ENCODE measurements at regions not wholly inside any gene's neighbourhood (a gene's known extent, or its start where the extent isn't known, plus 50 kb on each side); places are given as distances from the start of the nearest gene placed in this dataset.

DNA sequence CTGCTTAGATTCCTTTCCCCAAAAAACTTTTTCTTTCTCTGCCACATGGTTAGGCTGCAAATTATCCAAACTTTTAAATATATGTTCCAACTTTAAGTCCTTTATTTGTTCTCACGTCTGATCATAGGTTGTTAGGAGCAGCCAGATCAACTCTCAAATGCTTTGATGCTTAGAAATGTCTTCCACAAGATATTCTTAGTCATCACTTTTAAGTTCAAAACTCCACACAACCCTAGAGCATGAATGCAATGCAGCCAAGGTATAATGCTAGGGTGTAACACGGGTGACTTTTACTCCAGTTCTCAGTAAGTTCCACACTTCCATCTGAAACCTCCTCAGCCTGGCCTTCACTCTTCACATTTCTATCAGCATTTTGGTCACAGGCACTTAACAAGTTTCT, 987.5 kb downstream of the DCDC2C start (continued):
- TF ChIP-seq, protein P1, sequence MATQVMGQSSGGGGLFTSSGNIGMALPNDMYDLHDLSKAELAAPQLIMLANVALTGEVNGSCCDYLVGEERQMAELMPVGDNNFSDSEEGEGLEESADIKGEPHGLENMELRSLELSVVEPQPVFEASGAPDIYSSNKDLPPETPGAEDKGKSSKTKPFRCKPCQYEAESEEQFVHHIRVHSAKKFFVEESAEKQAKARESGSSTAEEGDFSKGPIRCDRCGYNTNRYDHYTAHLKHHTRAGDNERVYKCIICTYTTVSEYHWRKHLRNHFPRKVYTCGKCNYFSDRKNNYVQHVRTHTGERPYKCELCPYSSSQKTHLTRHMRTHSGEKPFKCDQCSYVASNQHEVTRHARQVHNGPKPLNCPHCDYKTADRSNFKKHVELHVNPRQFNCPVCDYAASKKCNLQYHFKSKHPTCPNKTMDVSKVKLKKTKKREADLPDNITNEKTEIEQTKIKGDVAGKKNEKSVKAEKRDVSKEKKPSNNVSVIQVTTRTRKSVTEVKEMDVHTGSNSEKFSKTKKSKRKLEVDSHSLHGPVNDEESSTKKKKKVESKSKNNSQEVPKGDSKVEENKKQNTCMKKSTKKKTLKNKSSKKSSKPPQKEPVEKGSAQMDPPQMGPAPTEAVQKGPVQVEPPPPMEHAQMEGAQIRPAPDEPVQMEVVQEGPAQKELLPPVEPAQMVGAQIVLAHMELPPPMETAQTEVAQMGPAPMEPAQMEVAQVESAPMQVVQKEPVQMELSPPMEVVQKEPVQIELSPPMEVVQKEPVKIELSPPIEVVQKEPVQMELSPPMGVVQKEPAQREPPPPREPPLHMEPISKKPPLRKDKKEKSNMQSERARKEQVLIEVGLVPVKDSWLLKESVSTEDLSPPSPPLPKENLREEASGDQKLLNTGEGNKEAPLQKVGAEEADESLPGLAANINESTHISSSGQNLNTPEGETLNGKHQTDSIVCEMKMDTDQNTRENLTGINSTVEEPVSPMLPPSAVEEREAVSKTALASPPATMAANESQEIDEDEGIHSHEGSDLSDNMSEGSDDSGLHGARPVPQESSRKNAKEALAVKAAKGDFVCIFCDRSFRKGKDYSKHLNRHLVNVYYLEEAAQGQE (IDR thresholded peaks at IDR 0.05; ENCODE audit: low read depth): no peak
- TF ChIP-seq ELF1 (IDR thresholded peaks at IDR 0.05; ENCODE audit: borderline replicate concordance, low read depth) (no peak), SRF (IDR thresholded peaks at IDR 0.05; ENCODE audit: low read depth) (no peak), EGR1 (IDR thresholded peaks at IDR 0.05; ENCODE audit: low read depth) (no peak)

DNA sequence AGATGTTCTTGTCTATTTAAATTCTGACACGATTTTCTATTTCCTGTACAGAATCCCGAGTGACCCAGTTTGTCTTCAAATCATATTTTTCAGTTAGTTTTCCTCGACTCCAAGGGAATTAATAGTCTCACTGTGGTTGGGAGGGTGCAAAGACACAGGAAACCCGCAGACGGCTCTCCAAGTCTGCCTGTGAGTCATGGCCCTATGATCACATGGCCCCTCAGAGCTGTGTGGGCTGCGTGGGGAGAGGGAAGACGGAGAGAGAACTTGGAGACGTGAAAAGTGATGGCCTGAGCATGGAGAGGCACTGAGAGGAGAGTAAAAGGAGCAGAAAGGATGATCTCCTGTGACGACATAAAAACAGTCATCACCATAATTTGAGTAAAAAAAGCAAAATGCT, 989.9 kb downstream of the DCDC2C start:
- Histone ChIP-seq H3K4me2 (ENCODE audit: low read length) (no peak overlapping the region), H3K27ac (ENCODE audit: low read depth, low read length) (no peak overlapping the region), H3K4me1 (ENCODE audit: control insufficient read depth in 1 of 2, insufficient read depth in 2 of 2, low read length in 2 of 2) (no peaks in the 10 kb centered on the region), H3K9ac (ENCODE audit: low read length) (no peak overlapping the region), H3K9me3 (ENCODE audit: control insufficient read depth in 1 of 2, insufficient read depth in 1 of 2, low read depth in 1 of 2, low read length in 2 of 2) (peaks cover 0 to 6% of the 10 kb centered on the region in 2 experiments; a peak in 2 of 4 replicates), H3K79me2 (ENCODE audit: insufficient read depth, low read length) (no peaks in the 10 kb centered on the region), H3K36me3 (ENCODE audit: control insufficient read depth in 1 of 2, insufficient read depth in 2 of 2, low read length in 2 of 2) (no peaks in the 10 kb centered on the region), H3K4me3 (replicated peaks in 1 of 2; ENCODE audit: low read depth in 1 of 2, low read length in 2 of 2) (no peak overlapping the region), H3K27me3 (ENCODE audit: insufficient read depth, low read length) (no peaks in the 10 kb centered on the region), H3K9me2 (ENCODE audit: insufficient read depth) (no peaks in the 10 kb centered on the region), H4K20me1 (ENCODE audit: insufficient read depth) (no peaks in the 10 kb centered on the region), H2AFZ (ENCODE audit: low read depth, low read length, poor library complexity, severe bottlenecking) (no peak overlapping the region)
- ChIA-PET POLR2A (no interaction called here), CTCF (no interaction called here), RAD21 (ENCODE audit: low non-redundant PET in 1 of 2, low total read pairs in 2 of 2, uncharacterized antibody in 2 of 2, unreplicated experiment in 2 of 2) (no interaction called here)
- intact Hi-C loops (cut with micrococcal nuclease): no loop called here
- no TSS peak for BruUV-seq (replicated peaks)
- no peak for ATAC-seq
- DNase-seq (ENCODE audit: low read depth, low spot score): no peak
- no peak for TF ChIP-seq JUND (IDR thresholded peaks at IDR 0.05)
